ENCODE measurements at regions not wholly inside any gene's neighbourhood (a gene's known extent, or its start where the extent isn't known, plus 50 kb on each side); places are given as distances from the start of the nearest gene placed in this dataset.

GRCh38 chr7:18295781-18296423, 199.6 kb upstream of the HDAC9 start:
- no peak for TF ChIP-seq ZFX (IDR thresholded peaks at IDR 0.05; ENCODE audit: borderline replicate concordance)
- no peak for TF ChIP-seq CTCF (IDR thresholded peaks at IDR 0.05)
- no peak overlapping the region for H3K27ac ChIP-seq

- H3K27ac ChIP-seq: no peak overlapping the region
- TF ChIP-seq CTCF (IDR thresholded peaks at IDR 0.05): no peak
Measured at GRCh38 chr7:18302097-18302496, 193.5 kb upstream of the HDAC9 start.

DNA sequence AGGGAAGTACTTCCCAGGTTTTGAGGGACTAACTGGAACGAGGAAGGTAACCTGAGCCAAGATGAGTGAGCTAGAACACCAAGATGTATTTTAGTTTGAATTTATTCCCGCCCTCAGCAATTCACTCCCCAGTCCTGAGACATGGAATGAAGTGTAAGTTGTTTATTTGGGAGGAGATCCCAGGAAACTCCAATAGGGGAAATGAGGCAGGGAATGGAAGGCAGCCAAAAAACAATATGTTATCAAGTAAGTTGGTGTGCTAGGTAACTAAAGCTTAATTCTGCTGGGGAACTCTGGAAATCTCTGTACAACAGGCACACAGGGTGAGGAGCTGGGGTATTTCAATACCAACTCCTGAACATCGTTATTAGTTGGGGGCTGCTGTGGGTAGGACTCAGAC, 189.7 kb upstream of the HDAC9 start:
- no peak overlapping the region for H3K27ac ChIP-seq
- TF ChIP-seq ZFX (IDR thresholded peaks at IDR 0.05; ENCODE audit: borderline replicate concordance) (no peak), CTCF (IDR thresholded peaks at IDR 0.05) (no peak)

GRCh38 chr7:18306696-18307095, 188.9 kb upstream of the HDAC9 start:
- TF ChIP-seq CTCF (IDR thresholded peaks at IDR 0.05) (no peak), ZFX (IDR thresholded peaks at IDR 0.05; ENCODE audit: borderline replicate concordance) (no peak)
- no peak overlapping the region for H3K27ac ChIP-seq

- H3K27ac ChIP-seq: no peak overlapping the region
- TF ChIP-seq ZFX (IDR thresholded peaks at IDR 0.05; ENCODE audit: borderline replicate concordance) (no peak), CTCF (IDR thresholded peaks at IDR 0.05) (no peak)
Measured at GRCh38 chr7:18308938-18309337, 186.6 kb upstream of the HDAC9 start.

GRCh38 chr7:18312482-18312881, 183.1 kb upstream of the HDAC9 start:
- H3K27ac ChIP-seq: no peak overlapping the region
- TF ChIP-seq CTCF (IDR thresholded peaks at IDR 0.05): no peak
- no peak for TF ChIP-seq ZFX (IDR thresholded peaks at IDR 0.05; ENCODE audit: borderline replicate concordance)

DNA sequence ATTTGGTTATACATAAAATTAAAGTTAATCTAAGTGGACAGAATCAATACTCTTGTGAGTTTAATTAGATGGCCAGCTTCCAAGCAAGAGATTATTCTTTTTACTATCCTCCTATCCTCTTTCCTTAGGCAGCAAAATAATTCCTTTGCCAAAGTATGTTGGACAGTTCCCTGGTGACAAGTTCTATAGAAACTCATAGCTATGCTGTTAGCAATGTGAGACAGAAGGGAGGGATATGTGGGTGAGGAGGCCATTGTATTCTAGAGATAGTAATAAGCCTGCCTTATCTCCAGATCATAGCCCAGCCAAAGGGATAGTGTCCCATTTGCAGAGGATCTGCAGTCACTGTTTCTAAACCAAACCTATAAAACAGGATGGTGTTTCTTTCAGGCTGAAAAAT, 181.6 kb upstream of the HDAC9 start:
- H3K27ac ChIP-seq: no peak overlapping the region

More for the DNA sequence above, 181.6 kb upstream of the HDAC9 start:
- TF ChIP-seq CTCF (IDR thresholded peaks at IDR 0.05): no peak
- TF ChIP-seq ZFX (IDR thresholded peaks at IDR 0.05; ENCODE audit: borderline replicate concordance): no peak

All from 22Rv1 (cell line).